ENCODE measurements at regions not wholly inside any gene's neighbourhood (a gene's known extent, or its start where the extent isn't known, plus 50 kb on each side); places are given as distances from the start of the nearest gene placed in this dataset.
"Not testable (repeated sequence)": the region's sequence is repeated elsewhere in the genome, so short reads cannot be mapped to it uniquely, and the experiment has no call there.

- no peaks in the 10 kb centered on the region for H3K27me3 ChIP-seq
- no peak for TF ChIP-seq POLR2AphosphoS5 (IDR thresholded peaks at IDR 0.05)
- no peak for TF ChIP-seq EP300 (IDR thresholded peaks at IDR 0.05)
- TF ChIP-seq, protein P1, sequence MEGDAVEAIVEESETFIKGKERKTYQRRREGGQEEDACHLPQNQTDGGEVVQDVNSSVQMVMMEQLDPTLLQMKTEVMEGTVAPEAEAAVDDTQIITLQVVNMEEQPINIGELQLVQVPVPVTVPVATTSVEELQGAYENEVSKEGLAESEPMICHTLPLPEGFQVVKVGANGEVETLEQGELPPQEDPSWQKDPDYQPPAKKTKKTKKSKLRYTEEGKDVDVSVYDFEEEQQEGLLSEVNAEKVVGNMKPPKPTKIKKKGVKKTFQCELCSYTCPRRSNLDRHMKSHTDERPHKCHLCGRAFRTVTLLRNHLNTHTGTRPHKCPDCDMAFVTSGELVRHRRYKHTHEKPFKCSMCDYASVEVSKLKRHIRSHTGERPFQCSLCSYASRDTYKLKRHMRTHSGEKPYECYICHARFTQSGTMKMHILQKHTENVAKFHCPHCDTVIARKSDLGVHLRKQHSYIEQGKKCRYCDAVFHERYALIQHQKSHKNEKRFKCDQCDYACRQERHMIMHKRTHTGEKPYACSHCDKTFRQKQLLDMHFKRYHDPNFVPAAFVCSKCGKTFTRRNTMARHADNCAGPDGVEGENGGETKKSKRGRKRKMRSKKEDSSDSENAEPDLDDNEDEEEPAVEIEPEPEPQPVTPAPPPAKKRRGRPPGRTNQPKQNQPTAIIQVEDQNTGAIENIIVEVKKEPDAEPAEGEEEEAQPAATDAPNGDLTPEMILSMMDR (IDR thresholded peaks at IDR 0.05), result no peak
- no peak for TF ChIP-seq POLR2A (IDR thresholded peaks at IDR 0.05)
- no peak overlapping the region for H3K4me3 ChIP-seq
- 7 to 13% methylated on average over 1 to 3 of the region's 3 CpGs for WGBS, 2 donors (ENCODE audit: low coverage in 1 of 2)
- H3K9me3 ChIP-seq, result peaks cover 0 to 5% (median 0%) of the 10 kb centered on the region in 3 donors
- H3K4me1 ChIP-seq, result no peaks in the 10 kb centered on the region
- H3K27ac ChIP-seq, result no peak overlapping the region
- H3K36me3 ChIP-seq, result no peaks in the 10 kb centered on the region
- ATAC-seq, result no peak
Measured at GRCh38 chr6:101163611-101164010, 229.9 kb upstream of the GRIK2 start.

- Histone ChIP-seq H3K27ac (no peak overlapping the region), H3K4me3 (no peak overlapping the region), H3K36me3 (no peaks in the 10 kb centered on the region), H3K27me3 (no peaks in the 10 kb centered on the region), H3K9me3 (peaks cover 0 to 20% (median 0%) of the 10 kb centered on the region in 3 donors), H3K4me1 (no peaks in the 10 kb centered on the region)
- WGBS, 2 donors (ENCODE audit: low coverage in 1 of 2), result 60 to 92% methylated on average over 1 to 7 of the region's 14 CpGs
- no peak for TF ChIP-seq POLR2A (IDR thresholded peaks at IDR 0.05)
- TF ChIP-seq, protein P1 (IDR thresholded peaks at IDR 0.05), result no peak
- TF ChIP-seq POLR2AphosphoS5 (IDR thresholded peaks at IDR 0.05), result no peak
- no peak for TF ChIP-seq EP300 (IDR thresholded peaks at IDR 0.05)
- no peak for ATAC-seq
Measured at GRCh38 chr6:101167638-101168037, 225.9 kb upstream of the GRIK2 start.

GRCh38 chr6:101171049-101171448 lies 222.5 kb upstream of the GRIK2 start:
- H3K4me1 ChIP-seq, H3K27me3 ChIP-seq, H3K4me3 ChIP-seq, H3K36me3 ChIP-seq, H3K27ac ChIP-seq, ATAC-seq: not testable (repeated sequence)
- H3K9me3 ChIP-seq, result peaks cover 0 to 20% (median 0%) of the 10 kb centered on the region in 3 donors
- 86 to 94% methylated on average over 4 of the region's 4 CpGs for WGBS, 2 donors (ENCODE audit: low coverage in 1 of 2)

GRCh38 chr6:101178748-101179147 lies 214.8 kb upstream of the GRIK2 start:
- no peak for ATAC-seq
- no peaks in the 10 kb centered on the region for H3K4me1 ChIP-seq
- no peak for TF ChIP-seq POLR2A (IDR thresholded peaks at IDR 0.05)
- TF ChIP-seq EP300 (IDR thresholded peaks at IDR 0.05), result no peak
- no peak for TF ChIP-seq POLR2AphosphoS5 (IDR thresholded peaks at IDR 0.05)
- TF ChIP-seq, protein P1 (IDR thresholded peaks at IDR 0.05), result no peak
- no peak overlapping the region for H3K27ac ChIP-seq
- no peaks in the 10 kb centered on the region for H3K9me3 ChIP-seq
- H3K4me3 ChIP-seq, result no peak overlapping the region
- H3K36me3 ChIP-seq, result no peaks in the 10 kb centered on the region
- H3K27me3 ChIP-seq, result no peaks in the 10 kb centered on the region

DNA sequence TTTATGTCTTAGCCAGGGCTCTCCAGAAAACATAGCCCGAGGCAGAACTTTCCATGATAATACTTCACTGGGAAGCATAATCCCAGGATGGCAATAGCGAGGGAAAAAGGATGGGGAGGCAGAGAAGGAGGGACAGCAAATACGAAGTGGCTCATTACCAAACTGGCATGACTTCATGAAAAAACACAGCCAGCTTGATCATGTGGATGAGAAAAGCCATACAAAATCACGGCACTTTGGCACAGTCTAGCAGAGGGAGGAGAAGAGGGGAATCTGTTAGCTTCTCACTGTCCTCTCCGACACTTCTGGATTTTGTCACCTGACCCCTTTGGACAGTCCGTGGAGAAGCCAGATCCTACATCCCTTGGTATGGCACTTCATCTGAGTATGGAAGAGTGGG lies 212.5 kb upstream of the GRIK2 start:
- H3K4me1 ChIP-seq, result no peaks in the 10 kb centered on the region
- no peak for ATAC-seq
- H3K27ac ChIP-seq, result no peak overlapping the region
- H3K9me3 ChIP-seq, result no peaks in the 10 kb centered on the region
- H3K4me3 ChIP-seq, result no peak overlapping the region
- TF ChIP-seq POLR2A (IDR thresholded peaks at IDR 0.05) (no peak), POLR2AphosphoS5 (IDR thresholded peaks at IDR 0.05) (no peak), EP300 (IDR thresholded peaks at IDR 0.05) (no peak)
- TF ChIP-seq, protein P1 (IDR thresholded peaks at IDR 0.05), result no peak
- H3K27me3 ChIP-seq, result no peaks in the 10 kb centered on the region
- H3K36me3 ChIP-seq, result no peaks in the 10 kb centered on the region
- WGBS, 2 donors (ENCODE audit: low coverage in 1 of 2), result 49 to 84% methylated on average over 3 to 6 of the region's 6 CpGs

DNA sequence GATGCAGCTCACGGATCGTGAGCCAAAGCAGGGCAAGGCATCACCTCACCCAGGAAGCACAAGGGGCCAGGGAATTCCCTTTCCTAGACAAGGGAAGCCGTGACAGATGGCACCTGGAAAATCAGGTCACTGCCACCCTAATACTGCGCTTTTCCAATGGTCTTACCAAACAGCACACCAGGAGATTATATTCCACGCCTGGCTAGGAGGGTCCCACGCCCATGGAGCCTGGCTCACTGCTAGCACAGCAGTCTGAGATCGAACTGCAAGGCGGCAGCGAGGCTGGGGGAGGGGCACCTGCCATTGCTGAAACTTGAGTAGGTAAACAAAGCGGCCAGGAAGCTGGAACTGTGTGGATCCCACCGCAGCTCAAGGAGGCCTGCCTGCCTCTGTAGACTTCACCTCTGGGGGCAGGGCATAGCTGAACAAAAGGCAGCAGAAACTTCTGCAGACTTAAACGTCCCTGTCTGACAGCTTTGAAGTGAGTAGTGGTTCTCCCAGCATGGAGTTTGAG lies 205.2 kb upstream of the GRIK2 start:
- 95% methylated on average over 4 of the region's 12 CpGs; no CpG with 5 or more reads in 1 of the 2 donors for WGBS, 2 donors (ENCODE audit: low coverage in 1 of 2)
- not testable (repeated sequence) for ATAC-seq, H3K9me3 ChIP-seq

More for the DNA sequence above, 205.2 kb upstream of the GRIK2 start:
- H3K36me3 ChIP-seq, H3K27me3 ChIP-seq, H3K4me3 ChIP-seq, H3K27ac ChIP-seq, H3K4me1 ChIP-seq: not testable (repeated sequence)

Data from gastroesophageal sphincter (tissue), 4 donors.